ENCODE measurements at regions not wholly inside any gene's neighbourhood (a gene's known extent, or its start where the extent isn't known, plus 50 kb on each side); places are given as distances from the start of the nearest gene placed in this dataset.

GRCh38 chr6:137307163-137307854 lies 88.1 kb upstream of the IFNGR1 start:
- TF ChIP-seq, protein P1, sequence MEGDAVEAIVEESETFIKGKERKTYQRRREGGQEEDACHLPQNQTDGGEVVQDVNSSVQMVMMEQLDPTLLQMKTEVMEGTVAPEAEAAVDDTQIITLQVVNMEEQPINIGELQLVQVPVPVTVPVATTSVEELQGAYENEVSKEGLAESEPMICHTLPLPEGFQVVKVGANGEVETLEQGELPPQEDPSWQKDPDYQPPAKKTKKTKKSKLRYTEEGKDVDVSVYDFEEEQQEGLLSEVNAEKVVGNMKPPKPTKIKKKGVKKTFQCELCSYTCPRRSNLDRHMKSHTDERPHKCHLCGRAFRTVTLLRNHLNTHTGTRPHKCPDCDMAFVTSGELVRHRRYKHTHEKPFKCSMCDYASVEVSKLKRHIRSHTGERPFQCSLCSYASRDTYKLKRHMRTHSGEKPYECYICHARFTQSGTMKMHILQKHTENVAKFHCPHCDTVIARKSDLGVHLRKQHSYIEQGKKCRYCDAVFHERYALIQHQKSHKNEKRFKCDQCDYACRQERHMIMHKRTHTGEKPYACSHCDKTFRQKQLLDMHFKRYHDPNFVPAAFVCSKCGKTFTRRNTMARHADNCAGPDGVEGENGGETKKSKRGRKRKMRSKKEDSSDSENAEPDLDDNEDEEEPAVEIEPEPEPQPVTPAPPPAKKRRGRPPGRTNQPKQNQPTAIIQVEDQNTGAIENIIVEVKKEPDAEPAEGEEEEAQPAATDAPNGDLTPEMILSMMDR (IDR thresholded peaks at IDR 0.05; ENCODE audit: insufficient read depth, low read depth, low read length), result no peak
- TF ChIP-seq EZH2 (IDR thresholded peaks at IDR 0.05; ENCODE audit: insufficient read depth, low read length), result no peak
